ENCODE measurements at regions not wholly inside any gene's neighbourhood (a gene's known extent, or its start where the extent isn't known, plus 50 kb on each side); places are given as distances from the start of the nearest gene placed in this dataset.

GRCh38 chr10:123424537-123424936, 241.6 kb upstream of the GPR26 start:
- no peak for TF ChIP-seq CTCF (IDR thresholded peaks at IDR 0.05; ENCODE audit: extremely low read depth in 1 of 2, insufficient read depth in 1 of 2, low read depth in 1 of 2, low read length in 2 of 2)
- TF ChIP-seq POLR2A (IDR thresholded peaks at IDR 0.05; ENCODE audit: low read depth, low read length): no peak
- TF ChIP-seq POLR2AphosphoS5 (IDR thresholded peaks at IDR 0.05; ENCODE audit: insufficient read depth, low read depth, low read length): no peak
